ENCODE measurements at regions not wholly inside any gene's neighbourhood (a gene's known extent, or its start where the extent isn't known, plus 50 kb on each side); places are given as distances from the start of the nearest gene placed in this dataset.

- ChIA-PET RAD21 (ENCODE audit: low non-redundant PET in 1 of 2, low total read pairs in 2 of 2, uncharacterized antibody in 2 of 2, unreplicated experiment in 2 of 2) (no interaction called here), CTCF (no interaction called here), POLR2A (no interaction called here)
- TF ChIP-seq REST (IDR thresholded peaks at IDR 0.05; ENCODE audit: low read depth) = no peak
- no peak for TF ChIP-seq ZNF274 (IDR thresholded peaks at IDR 0.05; ENCODE audit: low read depth, low read length)
- no peak for TF ChIP-seq POLR2AphosphoS5 (IDR thresholded peaks at IDR 0.05; ENCODE audit: low read depth, low read length)
- TF ChIP-seq EZH2 (IDR thresholded peaks at IDR 0.05) = no peak
- no peak for TF ChIP-seq CTCF (IDR thresholded peaks at IDR 0.05 in 2 of 3, conservative IDR thresholded peaks at IDR 0.05 in 1 of 3; ENCODE audit: borderline replicate concordance in 1 of 3, insufficient read depth in 1 of 3, low read depth in 2 of 3, low read length in 2 of 3)
- no peak for TF ChIP-seq SP1 (IDR thresholded peaks at IDR 0.05; ENCODE audit: low read depth)
- no peak for TF ChIP-seq YY1 (IDR thresholded peaks at IDR 0.05; ENCODE audit: extremely low read depth, insufficient replicate concordance, low read depth, low read length)
- TF ChIP-seq EGR1 (IDR thresholded peaks at IDR 0.05; ENCODE audit: low read depth) = no peak
- no peak for TF ChIP-seq CEBPB (IDR thresholded peaks at IDR 0.05; ENCODE audit: low read depth)
- no peak for TF ChIP-seq ZBTB33 (IDR thresholded peaks at IDR 0.05; ENCODE audit: extremely low read depth, insufficient replicate concordance, low read length)
- no peak for TF ChIP-seq ATF3 (IDR thresholded peaks at IDR 0.05)
- TF ChIP-seq ZFX (IDR thresholded peaks at IDR 0.05) = no peak
- no peak for TF ChIP-seq SRF (IDR thresholded peaks at IDR 0.05; ENCODE audit: low read depth)
- TF ChIP-seq MAX (IDR thresholded peaks at IDR 0.05) = no peak
- TF ChIP-seq SIN3A (IDR thresholded peaks at IDR 0.05; ENCODE audit: low read depth) = no peak
- no peak for TF ChIP-seq JUND (IDR thresholded peaks at IDR 0.05)
- TF ChIP-seq TCF7L2 (IDR thresholded peaks at IDR 0.05; ENCODE audit: borderline replicate concordance, extremely low read depth, insufficient read depth, insufficient read length) = no peak
- no peak for TF ChIP-seq ELF1 (IDR thresholded peaks at IDR 0.05; ENCODE audit: borderline replicate concordance, low read depth)
- no peak for TF ChIP-seq EZH2phosphoT487 (IDR thresholded peaks at IDR 0.05; ENCODE audit: borderline replicate concordance)
- Histone ChIP-seq H3K9ac (ENCODE audit: low read length) (no peak overlapping the region), H3K4me2 (ENCODE audit: low read length) (no peak overlapping the region), H3K27me3 (ENCODE audit: insufficient read depth, low read length) (no peaks in the 10 kb centered on the region), H3K79me2 (ENCODE audit: insufficient read depth, low read length) (no peaks in the 10 kb centered on the region), H4K20me1 (ENCODE audit: insufficient read depth) (no peaks in the 10 kb centered on the region), H3K4me3 (replicated peaks in 1 of 2; ENCODE audit: low read depth in 1 of 2, low read length in 2 of 2) (no peak overlapping the region), H2AFZ (ENCODE audit: low read depth, low read length, poor library complexity, severe bottlenecking) (no peak overlapping the region), H3K9me3 (ENCODE audit: control insufficient read depth in 1 of 2, insufficient read depth in 1 of 2, low read depth in 1 of 2, low read length in 2 of 2) (no peaks in the 10 kb centered on the region), H3K36me3 (ENCODE audit: control insufficient read depth in 1 of 2, insufficient read depth in 2 of 2, low read length in 2 of 2) (no peaks in the 10 kb centered on the region), H3K4me1 (ENCODE audit: control insufficient read depth in 1 of 2, insufficient read depth in 2 of 2, low read length in 2 of 2) (no peaks in the 10 kb centered on the region), H3K27ac (ENCODE audit: low read depth, low read length) (no peak overlapping the region), H3K9me2 (ENCODE audit: insufficient read depth) (no peaks in the 10 kb centered on the region)
- DNase-seq (ENCODE audit: low read depth, low spot score) (no peak), ATAC-seq (no peak)
- BruUV-seq (replicated peaks) = no TSS peak
- intact Hi-C loops (cut with micrococcal nuclease) = no loop called here
Observed at GRCh38 chr13:89827552-89827951, 1519.9 kb upstream of the MIR17HG start.

Measured in HCT116 (cell line).